Keratinocyte (primary cell): ENCODE measurements at regions not wholly inside any gene's neighbourhood (a gene's known extent, or its start where the extent isn't known, plus 50 kb on each side); places are given as distances from the start of the nearest gene placed in this dataset.

Experiments used
- CTCF ChIP-seq, 3 experiments: IDR thresholded peaks in 1 of 3; conservative IDR thresholded peaks in 1 of 3; optimal IDR thresholded peaks in 1 of 3; 2 replicates in 2 of 3; 3 replicates in 1 of 3; pipeline versions ENCODE3 to v1.5.1; 2011; ENCODE audit warnings: low read length in 3 of 3, mild to moderate bottlenecking in 3 of 3, moderate library complexity in 2 of 3, control low read depth in 1 of 3, inconsistent platforms in 1 of 3; ENCODE audit not compliant: insufficient read depth in 2 of 3; ENCODE audit errors: extremely low read depth in 1 of 3
- EZH2 ChIP-seq: IDR thresholded peaks from one replicate; pipeline ENCODE4 v1.6.1; 2012; ENCODE audit warnings: inconsistent platforms, mild to moderate bottlenecking, low read length, moderate library complexity

- no peak for TF ChIP-seq CTCF (optimal IDR thresholded peaks at IDR 0.05 in 1 of 3, IDR thresholded peaks at IDR 0.05 in 1 of 3, conservative IDR thresholded peaks at IDR 0.05 in 1 of 3; ENCODE audit: extremely low read depth in 1 of 3, insufficient read depth in 2 of 3, low read length in 3 of 3)
- TF ChIP-seq EZH2 = no peak
Measured at GRCh38 chr16:65945493-65945892, 421.0 kb upstream of the CDH5 start.
